HCT116 (cell line): ENCODE measurements at regions not wholly inside any gene's neighbourhood (a gene's known extent, or its start where the extent isn't known, plus 50 kb on each side); places are given as distances from the start of the nearest gene placed in this dataset.

Source experiments
- EZH2 ChIP-seq: fragments of 200-600 bp; sonication (generic); IDR thresholded peaks from 2 replicates; pipeline ENCODE4 v1.6.1; 2017; ENCODE audit warnings: antibody characterized with exemption, mixed run types
- POLR2A ChIP-seq: IDR thresholded peaks from 2 replicates; pipeline ENCODE4 v1.7.0; 2011; ENCODE audit warnings: borderline replicate concordance; ENCODE audit not compliant: insufficient read depth, insufficient read length; ENCODE audit errors: extremely low read depth
- POLR2AphosphoS5 ChIP-seq: IDR thresholded peaks from 2 replicates; pipeline ENCODE4 v1.6.1; 2011; ENCODE audit warnings: mild to moderate bottlenecking, low read depth, low read length, moderate library complexity
- TCF7L2 ChIP-seq: IDR thresholded peaks from 2 replicates; pipeline ENCODE4 v1.7.0; 2011; ENCODE audit warnings: borderline replicate concordance, inconsistent platforms; ENCODE audit not compliant: insufficient read depth, insufficient read length; ENCODE audit errors: extremely low read depth
- ZFX ChIP-seq: fragments of 450-650 bp; IDR thresholded peaks from 2 replicates; pipeline ENCODE4 v1.6.1; 2017
- ZNF274 ChIP-seq: fragments of 200-500 bp; sonication (Bioruptor generic); IDR thresholded peaks from 2 replicates; pipeline ENCODE4 v1.6.1; 2014; ENCODE audit warnings: mild to moderate bottlenecking, low read depth, low read length, inconsistent platforms
- TF ChIP-seq, protein P1 (sequence below): IDR thresholded peaks from 2 replicates; pipeline ENCODE4 v1.6.1; 2012; ENCODE audit warnings: low read depth
- TF ChIP-seq, protein P2 (sequence below), 3 experiments: fragments of 200-600 bp in 1 of 3; sonication (generic) in 1 of 3; IDR thresholded peaks in 2 of 3; conservative IDR thresholded peaks in 1 of 3; 2 replicates each; pipeline ENCODE4 v1.5.1; 2012 to 2017; ENCODE audit warnings: low read depth in 2 of 3, low read length in 2 of 3, antibody characterized with exemption in 1 of 3, borderline replicate concordance in 1 of 3, control low read depth in 1 of 3, mild to moderate bottlenecking in 1 of 3, mixed read lengths in 1 of 3, mixed run types in 1 of 3, moderate library complexity in 1 of 3; ENCODE audit not compliant: insufficient read depth in 1 of 3

DNA sequence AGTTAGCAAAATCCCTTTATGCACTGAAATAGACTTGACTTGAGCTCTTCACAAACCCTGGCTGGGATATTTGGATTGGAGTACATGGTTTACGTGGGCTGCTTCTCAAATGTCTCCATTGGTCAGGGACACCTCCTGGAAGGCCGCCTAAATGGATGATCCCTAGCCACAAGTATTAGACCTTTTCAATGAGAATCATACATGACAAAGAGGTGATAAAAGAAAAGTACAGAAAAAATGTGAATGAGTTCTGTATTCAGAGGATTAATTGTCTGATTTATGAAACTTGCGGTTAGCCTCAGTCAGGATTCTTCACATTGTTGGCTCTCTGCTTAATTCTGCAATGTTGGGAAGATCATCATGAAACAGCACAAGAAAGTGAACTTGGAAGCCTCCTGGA is 752.8 kb upstream of the ADAMTS16 start:
- TF ChIP-seq, protein P1, sequence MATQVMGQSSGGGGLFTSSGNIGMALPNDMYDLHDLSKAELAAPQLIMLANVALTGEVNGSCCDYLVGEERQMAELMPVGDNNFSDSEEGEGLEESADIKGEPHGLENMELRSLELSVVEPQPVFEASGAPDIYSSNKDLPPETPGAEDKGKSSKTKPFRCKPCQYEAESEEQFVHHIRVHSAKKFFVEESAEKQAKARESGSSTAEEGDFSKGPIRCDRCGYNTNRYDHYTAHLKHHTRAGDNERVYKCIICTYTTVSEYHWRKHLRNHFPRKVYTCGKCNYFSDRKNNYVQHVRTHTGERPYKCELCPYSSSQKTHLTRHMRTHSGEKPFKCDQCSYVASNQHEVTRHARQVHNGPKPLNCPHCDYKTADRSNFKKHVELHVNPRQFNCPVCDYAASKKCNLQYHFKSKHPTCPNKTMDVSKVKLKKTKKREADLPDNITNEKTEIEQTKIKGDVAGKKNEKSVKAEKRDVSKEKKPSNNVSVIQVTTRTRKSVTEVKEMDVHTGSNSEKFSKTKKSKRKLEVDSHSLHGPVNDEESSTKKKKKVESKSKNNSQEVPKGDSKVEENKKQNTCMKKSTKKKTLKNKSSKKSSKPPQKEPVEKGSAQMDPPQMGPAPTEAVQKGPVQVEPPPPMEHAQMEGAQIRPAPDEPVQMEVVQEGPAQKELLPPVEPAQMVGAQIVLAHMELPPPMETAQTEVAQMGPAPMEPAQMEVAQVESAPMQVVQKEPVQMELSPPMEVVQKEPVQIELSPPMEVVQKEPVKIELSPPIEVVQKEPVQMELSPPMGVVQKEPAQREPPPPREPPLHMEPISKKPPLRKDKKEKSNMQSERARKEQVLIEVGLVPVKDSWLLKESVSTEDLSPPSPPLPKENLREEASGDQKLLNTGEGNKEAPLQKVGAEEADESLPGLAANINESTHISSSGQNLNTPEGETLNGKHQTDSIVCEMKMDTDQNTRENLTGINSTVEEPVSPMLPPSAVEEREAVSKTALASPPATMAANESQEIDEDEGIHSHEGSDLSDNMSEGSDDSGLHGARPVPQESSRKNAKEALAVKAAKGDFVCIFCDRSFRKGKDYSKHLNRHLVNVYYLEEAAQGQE, result no peak
- TF ChIP-seq POLR2AphosphoS5 (no peak), TCF7L2 (no peak), ZNF274 (no peak), EZH2 (no peak), ZFX (no peak), POLR2A (no peak)
- TF ChIP-seq, protein P2, sequence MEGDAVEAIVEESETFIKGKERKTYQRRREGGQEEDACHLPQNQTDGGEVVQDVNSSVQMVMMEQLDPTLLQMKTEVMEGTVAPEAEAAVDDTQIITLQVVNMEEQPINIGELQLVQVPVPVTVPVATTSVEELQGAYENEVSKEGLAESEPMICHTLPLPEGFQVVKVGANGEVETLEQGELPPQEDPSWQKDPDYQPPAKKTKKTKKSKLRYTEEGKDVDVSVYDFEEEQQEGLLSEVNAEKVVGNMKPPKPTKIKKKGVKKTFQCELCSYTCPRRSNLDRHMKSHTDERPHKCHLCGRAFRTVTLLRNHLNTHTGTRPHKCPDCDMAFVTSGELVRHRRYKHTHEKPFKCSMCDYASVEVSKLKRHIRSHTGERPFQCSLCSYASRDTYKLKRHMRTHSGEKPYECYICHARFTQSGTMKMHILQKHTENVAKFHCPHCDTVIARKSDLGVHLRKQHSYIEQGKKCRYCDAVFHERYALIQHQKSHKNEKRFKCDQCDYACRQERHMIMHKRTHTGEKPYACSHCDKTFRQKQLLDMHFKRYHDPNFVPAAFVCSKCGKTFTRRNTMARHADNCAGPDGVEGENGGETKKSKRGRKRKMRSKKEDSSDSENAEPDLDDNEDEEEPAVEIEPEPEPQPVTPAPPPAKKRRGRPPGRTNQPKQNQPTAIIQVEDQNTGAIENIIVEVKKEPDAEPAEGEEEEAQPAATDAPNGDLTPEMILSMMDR (IDR thresholded peaks at IDR 0.05 in 2 of 3, conservative IDR thresholded peaks at IDR 0.05 in 1 of 3; ENCODE audit: borderline replicate concordance in 1 of 3, insufficient read depth in 1 of 3, low read depth in 2 of 3, low read length in 2 of 3), result no peak
